GM06990 (cell line): ENCODE measurements at regions not wholly inside any gene's neighbourhood (a gene's known extent, or its start where the extent isn't known, plus 50 kb on each side); places are given as distances from the start of the nearest gene placed in this dataset.

Source experiments
- DNase-seq: peaks from one replicate; pipeline ENCODE4 v3.0.0-alpha.2; 2011; ENCODE audit not compliant: insufficient read length; ENCODE audit errors: extremely low read depth
- H3K27me3 ChIP-seq: replicated peaks from 2 replicates; pipeline ENCODE4 v1.6.0; 2011; ENCODE audit warnings: low read length; ENCODE audit not compliant: control insufficient read depth, insufficient read depth
- H3K36me3 ChIP-seq: 2 replicates; pipeline ENCODE4 v1.5.1; 2011; ENCODE audit warnings: low read length; ENCODE audit not compliant: control insufficient read depth, insufficient read depth
- H3K4me3 ChIP-seq: replicated peaks from 2 replicates; pipeline ENCODE4 v1.5.1; 2011; ENCODE audit warnings: low read depth, mild to moderate bottlenecking, control low read depth, low read length
- CTCF ChIP-seq: IDR thresholded peaks from 2 replicates; pipeline ENCODE4 v1.5.1; 2011; ENCODE audit warnings: low read length, control low read depth, mild to moderate bottlenecking, inconsistent platforms; ENCODE audit not compliant: insufficient read depth, poor library complexity, severe bottlenecking

- Histone ChIP-seq H3K4me3 (no peak overlapping the region), H3K27me3 (no peaks in the 10 kb centered on the region), H3K36me3 (no peaks in the 10 kb centered on the region)
- DNase-seq: no peak
- TF ChIP-seq CTCF: no peak
Observed at GRCh38 chr12:28137414-28137813, 52.8 kb upstream of the CCDC91 start.

GRCh38 chr12:28140404-28140803 lies 49.9 kb upstream of the CCDC91 start:
- Histone ChIP-seq H3K27me3 (no peaks in the 10 kb centered on the region), H3K4me3 (no peak overlapping the region), H3K36me3 (no peaks in the 10 kb centered on the region)
- no peak for TF ChIP-seq CTCF
- DNase-seq: no peak
